H9 (cell line): ENCODE measurements at regions not wholly inside any gene's neighbourhood (a gene's known extent, or its start where the extent isn't known, plus 50 kb on each side); places are given as distances from the start of the nearest gene placed in this dataset.

ENCODE experiments used
- DNase-seq: peaks from one replicate; pipeline ENCODE4 v3.0.0-alpha.2; 2017
- H2AFZ ChIP-seq: one replicate; pipeline ENCODE4 v1.6.1; 2013; ENCODE audit warnings: mild to moderate bottlenecking, low read length, control low read depth, moderate library complexity
- H2AK5ac ChIP-seq: 2 replicates; pipeline ENCODE4 v1.6.1; 2013; ENCODE audit warnings: low read length, control low read depth, mixed read lengths; ENCODE audit not compliant: insufficient read length
- H2BK120ac ChIP-seq: one replicate; pipeline ENCODE4 v1.6.1; 2013; ENCODE audit warnings: low read depth, mild to moderate bottlenecking, low read length, control low read depth, inconsistent platforms; ENCODE audit not compliant: poor library complexity, severe bottlenecking
- H2BK12ac ChIP-seq: 2 replicates; pipeline ENCODE4 v1.6.1; 2013; ENCODE audit warnings: low read length, control low read depth, mixed read lengths, low read depth; ENCODE audit not compliant: insufficient read length
- H2BK15ac ChIP-seq: 2 replicates; pipeline ENCODE4 v1.6.1; 2013; ENCODE audit warnings: low read depth, low read length, control low read depth
- H2BK20ac ChIP-seq: one replicate; pipeline ENCODE4 v1.6.1; 2013; ENCODE audit warnings: low read depth, mild to moderate bottlenecking, low read length, control low read depth, inconsistent platforms; ENCODE audit not compliant: poor library complexity, severe bottlenecking
- H2BK5ac ChIP-seq: 2 replicates; pipeline ENCODE4 v1.6.1; 2013; ENCODE audit warnings: low read length, control low read depth, mixed read lengths; ENCODE audit not compliant: insufficient read length
- H3K14ac ChIP-seq: 2 replicates; pipeline ENCODE4 v1.6.1; 2013; ENCODE audit warnings: low read length, control low read depth; ENCODE audit not compliant: insufficient read depth
- H3K18ac ChIP-seq: 2 replicates; pipeline ENCODE4 v1.6.1; 2013; ENCODE audit warnings: low read depth, mild to moderate bottlenecking, mixed read lengths, low read length, control low read depth; ENCODE audit not compliant: insufficient read length
- H3K23ac ChIP-seq: 2 replicates; pipeline ENCODE4 v1.6.1; 2013; ENCODE audit warnings: low read length, control low read depth, mixed read lengths, low read depth; ENCODE audit not compliant: insufficient read length
- H3K23me2 ChIP-seq: 2 replicates; pipeline ENCODE4 v1.6.1; 2013; ENCODE audit warnings: low read depth, mild to moderate bottlenecking, mixed read lengths, low read length, control low read depth; ENCODE audit not compliant: insufficient read length, poor library complexity, severe bottlenecking
- H3K27ac ChIP-seq: 2 replicates; pipeline ENCODE4 v1.5.1; 2013; ENCODE audit warnings: low read length, control low read depth, mixed read lengths, low read depth; ENCODE audit not compliant: insufficient read length
- H3K27me3 ChIP-seq: 2 replicates; pipeline ENCODE4 v1.6.1; 2013; ENCODE audit warnings: low read length, control low read depth, inconsistent platforms; ENCODE audit not compliant: insufficient read depth
- H3K4ac ChIP-seq: 2 replicates; pipeline ENCODE4 v1.6.1; 2013; ENCODE audit warnings: low read depth, mild to moderate bottlenecking, control low read depth, inconsistent platforms, low read length, moderate library complexity
- H3K4me1 ChIP-seq: 2 replicates; pipeline ENCODE4 v1.6.1; 2013; ENCODE audit warnings: low read length, control low read depth, inconsistent platforms; ENCODE audit not compliant: insufficient read depth
- H3K4me2 ChIP-seq: 2 replicates; pipeline ENCODE4 v1.6.1; 2013; ENCODE audit warnings: low read length, control low read depth, mixed read lengths; ENCODE audit not compliant: insufficient read length, insufficient read depth
- H3K56ac ChIP-seq: 2 replicates; pipeline ENCODE4 v1.6.1; 2013; ENCODE audit warnings: low read depth, mild to moderate bottlenecking, mixed read lengths, low read length, control low read depth; ENCODE audit not compliant: insufficient read length
- H3K79me1 ChIP-seq: 2 replicates; pipeline ENCODE4 v1.6.1; 2013; ENCODE audit warnings: low read depth, mild to moderate bottlenecking, moderate library complexity, low read length, control low read depth, inconsistent platforms; ENCODE audit not compliant: insufficient read depth, poor library complexity, severe bottlenecking
- H3K79me2 ChIP-seq: 2 replicates; pipeline ENCODE4 v1.6.1; 2013; ENCODE audit warnings: low read length, control low read depth, inconsistent platforms; ENCODE audit not compliant: insufficient read depth
- H3K9ac ChIP-seq: 2 replicates; pipeline ENCODE4 v1.6.1; 2013; ENCODE audit warnings: low read length, control low read depth, mixed read lengths; ENCODE audit not compliant: insufficient read length; ENCODE audit errors: extremely low read depth
- H3K9me3 ChIP-seq: one replicate; pipeline ENCODE4 v1.6.1; 2013; ENCODE audit warnings: low read depth, low read length, inconsistent platforms; ENCODE audit not compliant: control insufficient read depth
- H3T11ph ChIP-seq: one replicate; pipeline ENCODE4 v1.6.1; 2013; ENCODE audit warnings: mild to moderate bottlenecking, low read length, control low read depth, inconsistent platforms
- H4K20me1 ChIP-seq: one replicate; pipeline ENCODE4 v1.6.1; 2013; ENCODE audit not compliant: control insufficient read depth, insufficient read length, insufficient read depth
- H4K5ac ChIP-seq: 2 replicates; pipeline ENCODE4 v1.6.1; 2013; ENCODE audit warnings: low read depth, mild to moderate bottlenecking, mixed read lengths, low read length, control low read depth; ENCODE audit not compliant: insufficient read length
- H4K8ac ChIP-seq: replicated peaks from 2 replicates; pipeline ENCODE4 v1.6.1; 2013; ENCODE audit warnings: low read length, control low read depth, mixed read lengths, low read depth; ENCODE audit not compliant: insufficient read length
- H4K91ac ChIP-seq: 2 replicates; pipeline ENCODE4 v1.6.1; 2013; ENCODE audit warnings: low read depth, mild to moderate bottlenecking, moderate library complexity, mixed read lengths, low read length, control low read depth; ENCODE audit not compliant: insufficient read length
- H3K27ac Mint-ChIP-seq, 3 experiments: 2 replicates in 2 of 3; 3 replicates in 1 of 3; pipeline ENCODE4 v1.8.0; 2020 to 2021; ENCODE audit warnings: mixed read lengths in 3 of 3, mild to moderate bottlenecking in 1 of 3, moderate library complexity in 1 of 3
- H3K27me3 Mint-ChIP-seq: 2 replicates; pipeline ENCODE4 v1.8.0; 2021; ENCODE audit warnings: low read depth, mild to moderate bottlenecking, moderate library complexity, mixed read lengths
- H3K36me3 Mint-ChIP-seq, 3 experiments: 2 replicates in 2 of 3; 3 replicates in 1 of 3; pipeline ENCODE4 v1.8.0; 2020 to 2021; ENCODE audit warnings: low read depth in 3 of 3, mixed read lengths in 3 of 3; ENCODE audit not compliant: insufficient read depth in 1 of 3
- H3K4me1 Mint-ChIP-seq, 2 experiments: 2 replicates each; pipeline ENCODE4 v1.8.0; 2020; ENCODE audit warnings: mixed read lengths in 2 of 2
- H3K4me3 Mint-ChIP-seq, 2 experiments: 2 replicates in 1 of 2; 3 replicates in 1 of 2; pipeline ENCODE4 v1.8.0; 2020 to 2021; ENCODE audit warnings: mild to moderate bottlenecking in 2 of 2, mixed read lengths in 2 of 2, moderate library complexity in 1 of 2
- H3K9me3 Mint-ChIP-seq, 2 experiments: 2 replicates in 1 of 2; 3 replicates in 1 of 2; pipeline ENCODE4 v1.8.0; 2020; ENCODE audit warnings: mild to moderate bottlenecking in 2 of 2, mixed read lengths in 2 of 2, moderate library complexity in 1 of 2
- WGBS: extraction: QIAGEN DNeasy Blood & Tissue Kit; methylation state at CpG from one replicate; pipeline ENCODE4 v1.1.7; 2013; ENCODE audit warnings: missing lambda C conversion rate, low lambda C conversion rate, mixed read lengths; ENCODE audit not compliant: insufficient read length; ENCODE audit errors: extremely low coverage; 5-methylcytosine and 5-hydroxymethylcytosine counted together
- TF ChIP-seq, protein P1 (sequence below): fragments of 200-600 bp; sonication (generic); conservative IDR thresholded peaks from 3 replicates; pipeline ENCODE4 v1.8.0; 2021; ENCODE audit warnings: antibody characterized with exemption, mild to moderate bottlenecking

- Mint-ChIP-seq H3K27ac (no peak overlapping the region), H3K27me3 (no peaks in the 10 kb centered on the region; the same call in none of the 2 replicates), H3K36me3 (peaks cover 0 to 20% (median 6%) of the 10 kb centered on the region in 3 experiments; a peak in 4 of 7 replicates), H3K4me1 (peaks cover 7 to 13% of the 10 kb centered on the region in 2 experiments), H3K4me3 (no peak overlapping the region), H3K9me3 (peaks cover 15 to 17% of the 10 kb centered on the region in 2 experiments)
- Histone ChIP-seq H3K14ac (no peak overlapping the region), H3K79me2 (no peaks in the 10 kb centered on the region), H3K9me3 (no peaks in the 10 kb centered on the region), H3K4me2 (no peak overlapping the region), H4K91ac (no peak overlapping the region), H2AFZ (no peak overlapping the region), H3K18ac (no peak overlapping the region), H3K56ac (no peak overlapping the region), H3K9ac (no peak overlapping the region), H2BK120ac (no peak overlapping the region), H3K23me2 (no peaks in the 10 kb centered on the region), H4K20me1 (no peaks in the 10 kb centered on the region), H3K4ac (no peak overlapping the region), H4K5ac (no peak overlapping the region), H3K27me3 (no peaks in the 10 kb centered on the region), H2BK5ac (no peak overlapping the region), H3K4me1 (peaks cover 1% of the 10 kb centered on the region; the same call in 1 of the 2 replicates), H3K27ac (no peak overlapping the region), H4K8ac (no peak overlapping the region), H3K23ac (no peak overlapping the region), H2BK15ac (no peak overlapping the region), H3K79me1 (no peaks in the 10 kb centered on the region), H2BK12ac (no peak overlapping the region), H2BK20ac (no peak overlapping the region), H2AK5ac (no peak overlapping the region), H3T11ph (no peak overlapping the region)
- TF ChIP-seq, protein P1, sequence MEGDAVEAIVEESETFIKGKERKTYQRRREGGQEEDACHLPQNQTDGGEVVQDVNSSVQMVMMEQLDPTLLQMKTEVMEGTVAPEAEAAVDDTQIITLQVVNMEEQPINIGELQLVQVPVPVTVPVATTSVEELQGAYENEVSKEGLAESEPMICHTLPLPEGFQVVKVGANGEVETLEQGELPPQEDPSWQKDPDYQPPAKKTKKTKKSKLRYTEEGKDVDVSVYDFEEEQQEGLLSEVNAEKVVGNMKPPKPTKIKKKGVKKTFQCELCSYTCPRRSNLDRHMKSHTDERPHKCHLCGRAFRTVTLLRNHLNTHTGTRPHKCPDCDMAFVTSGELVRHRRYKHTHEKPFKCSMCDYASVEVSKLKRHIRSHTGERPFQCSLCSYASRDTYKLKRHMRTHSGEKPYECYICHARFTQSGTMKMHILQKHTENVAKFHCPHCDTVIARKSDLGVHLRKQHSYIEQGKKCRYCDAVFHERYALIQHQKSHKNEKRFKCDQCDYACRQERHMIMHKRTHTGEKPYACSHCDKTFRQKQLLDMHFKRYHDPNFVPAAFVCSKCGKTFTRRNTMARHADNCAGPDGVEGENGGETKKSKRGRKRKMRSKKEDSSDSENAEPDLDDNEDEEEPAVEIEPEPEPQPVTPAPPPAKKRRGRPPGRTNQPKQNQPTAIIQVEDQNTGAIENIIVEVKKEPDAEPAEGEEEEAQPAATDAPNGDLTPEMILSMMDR: no peak
- no peak for DNase-seq
- no CpG with 5 or more reads among the region's 7 CpGs for whole genome bisulfite sequencing
Observed at GRCh38 chr6:4297348-4297747, 162.0 kb upstream of the ECI2 start.
